ENCODE measurements at regions not wholly inside any gene's neighbourhood (a gene's known extent, or its start where the extent isn't known, plus 50 kb on each side); places are given as distances from the start of the nearest gene placed in this dataset.

DNA sequence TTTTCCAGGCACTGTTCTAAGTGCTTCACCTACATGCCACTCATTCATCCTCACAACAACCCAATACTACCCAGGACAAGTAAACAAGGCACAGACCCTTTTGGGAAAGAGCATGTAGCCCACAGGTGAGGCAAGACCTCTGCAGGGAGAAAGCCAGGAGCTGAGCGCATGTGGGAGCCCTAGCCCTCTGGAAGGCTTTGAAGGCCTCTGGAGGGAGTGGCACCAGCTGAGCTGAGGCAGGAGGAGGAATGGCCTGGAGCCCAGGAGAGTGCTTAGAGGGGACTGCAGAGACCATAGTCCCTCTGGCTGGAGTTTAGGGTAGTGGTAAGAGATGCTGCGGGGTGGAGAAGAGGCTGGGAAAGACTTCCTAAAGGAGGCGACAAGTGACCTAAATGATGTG is 516.5 kb downstream of the FUT8 start:
- no peak for DNase-seq (ENCODE audit: low read depth in 1 of 2, low spot score in 1 of 2)

DNA sequence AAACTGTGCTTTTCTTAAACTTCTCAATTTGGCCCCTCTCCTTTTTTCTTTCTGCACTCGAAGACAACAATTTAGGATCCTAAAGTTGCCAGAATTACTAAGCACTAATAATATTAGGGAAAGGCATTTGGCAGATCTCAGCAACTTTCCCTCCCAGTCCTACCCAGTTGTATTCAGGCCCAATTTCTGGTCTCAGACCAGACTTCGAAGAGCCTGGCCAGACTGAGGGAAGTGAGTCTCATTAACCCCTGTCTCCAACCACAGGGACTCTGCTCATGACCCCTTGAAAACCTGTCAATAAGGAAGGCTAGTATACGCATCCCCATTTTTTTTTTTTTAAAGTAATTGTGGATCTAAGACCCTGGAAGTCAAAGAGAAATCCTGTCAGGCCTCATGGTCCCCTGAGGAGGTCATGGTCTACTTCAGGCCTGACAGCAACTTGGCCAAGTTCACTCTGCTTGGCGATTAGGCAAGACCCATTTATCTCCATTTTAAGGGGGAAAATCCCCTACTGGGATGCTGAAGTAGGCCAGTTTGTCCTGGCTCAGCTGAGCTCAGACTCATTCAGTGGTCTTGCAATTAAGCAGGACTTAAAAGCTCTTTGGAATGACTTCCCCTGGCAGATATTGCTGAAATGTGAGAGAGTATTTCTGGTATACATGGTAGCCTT is 521.0 kb downstream of the FUT8 start:
- no peak for DNase-seq (ENCODE audit: low read depth in 1 of 2, low spot score in 1 of 2)

DNA sequence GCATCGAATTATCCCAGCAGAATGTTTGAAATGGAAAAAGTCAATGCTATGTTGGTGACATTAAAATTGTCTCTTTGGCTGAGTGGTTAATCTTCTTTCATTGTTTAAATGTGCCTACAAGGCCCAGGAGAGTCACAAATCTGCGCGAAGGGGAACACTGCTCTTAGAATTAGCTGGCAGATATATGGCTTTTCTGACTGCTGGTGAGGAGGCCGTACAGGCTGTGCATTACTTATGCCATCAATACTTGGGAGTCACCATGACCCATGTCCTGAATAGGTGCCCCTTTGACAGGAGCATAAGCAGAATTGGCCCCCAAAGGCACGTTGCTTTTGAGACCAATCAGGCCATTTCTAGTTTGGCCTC is 521.5 kb downstream of the FUT8 start:
- no peak for DNase-seq (ENCODE audit: low read depth in 1 of 2, low spot score in 1 of 2)

- no peak for DNase-seq (ENCODE audit: low read depth in 1 of 2, low spot score in 1 of 2)
Measured at GRCh38 chr14:65936342-65936975, 523.9 kb downstream of the FUT8 start.

DNA sequence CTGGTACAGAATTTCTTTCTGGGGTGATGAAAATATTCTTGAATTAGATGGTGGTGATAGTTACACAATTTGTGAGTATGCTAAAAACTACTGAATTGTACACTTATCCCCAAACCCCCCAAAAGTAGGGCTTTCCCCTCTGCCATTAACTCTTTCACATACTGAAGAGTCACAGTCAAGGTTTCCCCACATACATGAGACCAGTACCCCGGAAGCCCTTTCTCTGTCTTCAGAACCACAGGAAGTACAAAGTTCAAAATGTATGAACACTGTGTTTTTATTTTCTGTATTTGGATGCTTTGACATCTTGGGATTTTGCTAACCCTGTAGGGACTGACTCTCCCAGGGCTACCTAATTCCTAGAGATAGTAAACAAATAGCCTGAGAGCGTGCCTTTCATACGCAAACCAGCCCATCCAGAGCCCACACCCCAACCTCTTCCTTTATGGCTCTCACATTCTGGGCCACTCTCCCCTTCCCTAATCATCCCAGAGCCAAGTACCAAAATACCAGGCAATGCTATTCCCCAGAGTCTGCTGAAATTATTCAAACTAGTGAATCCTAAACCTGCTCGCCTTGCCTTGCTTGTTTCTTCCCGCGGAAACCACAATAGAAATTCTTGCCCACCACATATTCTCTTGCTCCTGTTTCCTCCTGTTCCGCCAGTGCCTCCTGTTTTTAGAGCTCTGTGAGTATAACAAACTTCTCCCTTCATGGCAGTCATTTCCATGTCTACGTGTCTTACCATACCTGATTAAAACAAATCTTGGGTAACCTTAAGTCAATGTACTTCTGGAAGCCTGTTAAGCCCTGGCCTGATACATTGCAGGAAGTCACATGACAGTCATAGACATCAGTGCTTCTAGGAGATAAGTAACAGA is 524.8 kb downstream of the FUT8 start:
- DNase-seq (ENCODE audit: low read depth in 1 of 2, low spot score in 1 of 2): no peak

DNA sequence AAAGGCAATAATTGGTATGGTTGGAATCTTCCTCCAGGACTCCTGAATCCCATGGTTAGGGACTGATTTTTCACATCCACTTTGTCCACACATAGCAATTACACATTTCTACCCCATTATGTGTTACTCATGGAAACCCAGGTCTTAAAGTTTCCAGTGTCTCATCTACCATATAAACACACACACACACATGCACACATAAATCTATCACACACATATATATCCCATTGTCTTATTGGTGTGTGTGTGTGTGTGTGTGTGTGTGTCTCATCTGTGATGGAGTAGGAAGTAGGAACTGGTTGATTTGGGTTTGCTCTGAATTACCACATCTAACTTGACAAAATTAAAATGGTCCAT is 525.4 kb downstream of the FUT8 start:
- DNase-seq (ENCODE audit: low read depth in 1 of 2, low spot score in 1 of 2): no peak

- DNase-seq (ENCODE audit: low read depth in 1 of 2, low spot score in 1 of 2): no peak
Measured at GRCh38 chr14:65938738-65939137, 526.2 kb downstream of the FUT8 start.

DNA sequence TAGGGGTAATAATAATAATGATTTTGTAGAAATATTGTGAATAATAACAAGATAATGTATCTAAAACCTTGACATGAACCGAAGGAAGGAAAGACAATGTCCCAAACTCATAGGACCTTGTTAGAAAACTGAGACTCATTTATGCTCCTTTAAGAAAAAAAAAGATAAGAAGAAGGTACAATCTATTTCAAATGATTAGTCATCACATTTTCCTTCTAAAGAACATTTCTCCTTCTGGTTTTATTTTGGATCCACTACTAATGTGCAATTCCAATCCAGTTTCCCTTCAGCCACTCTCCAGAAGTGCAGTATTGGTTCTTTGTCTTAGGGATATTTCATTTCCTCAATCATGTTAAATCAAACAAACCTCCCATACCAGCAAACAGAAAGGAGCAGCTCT is 526.7 kb downstream of the FUT8 start:
- no peak for DNase-seq (ENCODE audit: low read depth in 1 of 2, low spot score in 1 of 2)

GRCh38 chr14:65940056-65940735 is 527.7 kb downstream of the FUT8 start:
- no peak for DNase-seq (ENCODE audit: low read depth in 1 of 2, low spot score in 1 of 2)

GRCh38 chr14:65941091-65941490 is 528.6 kb downstream of the FUT8 start:
- DNase-seq (ENCODE audit: low read depth in 1 of 2, low spot score in 1 of 2): no peak

DNA sequence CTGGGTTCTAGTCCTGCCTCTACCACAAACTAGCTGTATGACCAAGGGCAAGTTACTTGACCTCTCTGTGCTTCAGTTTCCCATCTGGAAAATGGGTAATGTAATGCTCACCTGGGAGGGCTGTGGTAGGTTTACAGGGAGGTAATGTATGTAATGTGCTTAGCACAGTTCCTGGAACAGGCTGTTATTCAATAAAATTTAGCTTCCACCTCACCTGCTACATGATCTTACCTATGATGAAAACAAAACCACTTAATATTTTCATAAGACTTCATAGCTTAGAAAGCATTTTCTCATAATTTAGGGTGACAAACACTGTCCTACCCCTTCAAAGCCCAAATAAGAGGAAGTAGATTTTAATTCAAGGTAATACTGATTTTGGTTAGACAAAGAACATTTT is 530.6 kb downstream of the FUT8 start:
- no peak for DNase-seq (ENCODE audit: low read depth in 1 of 2, low spot score in 1 of 2)

GRCh38 chr14:65943916-65944410 is 531.4 kb downstream of the FUT8 start:
- no peak for DNase-seq (ENCODE audit: low read depth in 1 of 2, low spot score in 1 of 2)

GRCh38 chr14:65945327-65945726 is 532.8 kb downstream of the FUT8 start:
- no peak for DNase-seq (ENCODE audit: low read depth in 1 of 2, low spot score in 1 of 2)

GRCh38 chr14:65946494-65946893 is 534.0 kb downstream of the FUT8 start:
- DNase-seq (ENCODE audit: low read depth in 1 of 2, low spot score in 1 of 2): no peak

DNA sequence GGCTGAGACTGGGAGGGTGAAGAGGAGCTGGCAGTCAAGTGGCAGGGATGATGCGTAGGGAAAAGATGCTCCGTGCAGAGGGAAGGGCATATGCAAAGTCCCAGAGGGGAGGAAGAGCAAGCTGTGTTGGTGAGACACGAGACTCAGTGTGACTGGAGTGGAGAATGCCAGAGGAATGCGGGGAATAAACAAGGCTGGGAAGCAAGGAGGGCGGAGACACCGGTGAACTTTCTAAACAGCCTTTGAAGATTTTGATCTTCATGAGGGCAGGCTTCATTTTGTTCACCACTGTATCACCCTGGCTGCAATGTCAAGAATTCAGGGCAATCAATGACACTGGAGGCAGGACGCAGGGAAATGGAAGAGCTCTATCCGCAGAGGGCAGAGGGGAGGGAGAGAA is 535.8 kb downstream of the FUT8 start:
- DNase-seq (ENCODE audit: low read depth in 1 of 2, low spot score in 1 of 2): no peak

- DNase-seq (ENCODE audit: low read depth in 1 of 2, low spot score in 1 of 2): no peak
Measured at GRCh38 chr14:65949711-65950516, 536.3 kb upstream of the CCDC196 start.

DNA sequence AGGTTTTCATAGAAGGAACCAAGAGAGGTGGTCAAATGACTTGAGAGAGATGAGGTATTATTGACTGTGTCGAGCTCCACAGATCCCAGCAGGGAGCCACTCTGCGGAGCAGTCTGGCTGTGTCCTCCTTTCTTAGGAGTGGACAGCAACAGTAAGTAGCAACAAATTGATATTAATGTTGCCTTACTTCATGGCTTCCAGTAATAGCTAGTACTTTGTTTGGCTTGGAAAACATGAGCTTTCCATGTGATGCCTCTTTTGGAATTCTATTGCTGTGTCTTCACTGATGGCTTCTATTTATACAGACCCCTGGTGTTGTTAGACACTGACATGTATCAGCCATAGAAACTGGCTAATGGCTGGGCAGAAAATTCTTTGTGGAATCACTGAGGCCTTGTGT is 531.2 kb upstream of the CCDC196 start:
- no peak for DNase-seq (ENCODE audit: low read depth in 1 of 2, low spot score in 1 of 2)

GRCh38 chr14:65957631-65958205 is 528.5 kb upstream of the CCDC196 start:
- DNase-seq (ENCODE audit: low read depth in 1 of 2, low spot score in 1 of 2): no peak

DNA sequence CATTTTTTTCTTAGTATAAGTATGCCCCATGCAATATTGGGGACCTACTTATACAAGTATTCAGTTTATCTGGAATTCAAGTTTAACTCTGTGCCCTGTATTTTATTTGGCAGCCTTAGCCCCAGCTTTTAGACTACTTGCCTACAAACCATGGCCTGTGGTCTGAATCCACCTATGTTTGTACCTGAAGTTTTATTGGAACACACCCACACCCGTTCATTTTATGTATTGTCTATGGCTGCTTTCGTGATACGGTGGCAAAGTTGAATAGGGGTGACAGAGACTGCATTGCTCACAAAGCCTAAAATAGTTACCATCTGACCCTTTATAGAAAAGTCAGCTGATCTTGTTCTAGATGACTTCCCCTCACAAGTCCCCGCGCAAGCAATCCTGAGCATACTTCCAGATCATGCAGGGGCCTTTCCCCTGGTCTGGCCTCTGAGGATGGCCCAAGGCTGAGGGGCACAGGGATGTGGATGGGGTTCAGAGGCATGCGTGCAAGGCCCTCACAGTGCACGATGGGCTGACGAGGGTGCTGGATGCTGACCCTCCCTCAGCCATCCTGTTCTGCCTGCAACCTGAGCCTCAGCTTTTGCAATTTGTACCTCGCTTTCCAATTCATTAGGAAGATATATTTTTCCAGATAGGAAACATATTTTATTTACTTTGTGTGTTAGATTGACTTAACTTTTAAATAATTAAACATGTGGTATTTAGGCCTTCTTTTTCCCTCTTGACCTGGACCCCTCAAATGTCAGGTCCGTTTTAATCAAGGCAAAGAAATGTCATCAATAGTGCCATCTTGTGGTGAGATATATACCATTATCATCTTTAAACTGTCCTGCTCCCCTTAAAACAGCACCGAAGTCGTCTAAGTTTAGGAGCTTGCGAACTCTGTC is 527.3 kb upstream of the CCDC196 start:
- DNase-seq (ENCODE audit: low read depth in 1 of 2, low spot score in 1 of 2): no peak
